SIG-M5 treated with dmso at 0.1 percent for 504 hours (cell line): ENCODE measurements at regions not wholly inside any gene's neighbourhood (a gene's known extent, or its start where the extent isn't known, plus 50 kb on each side); places are given as distances from the start of the nearest gene placed in this dataset.

Experiments used
- DNase-seq: peaks from one replicate; lab custom pipeline; 2025; ENCODE audit not compliant: unreplicated experiment; lab: John Stamatoyannopoulos, UW

- no peak for DNase-seq
Observed at GRCh38 chr19:29096896-29097295, 116.1 kb downstream of the UQCRFS1 start.

- no peak for DNase-seq
Observed at GRCh38 chr19:29093553-29093908, 119.4 kb downstream of the UQCRFS1 start.

GRCh38 chr19:29092712-29093552 is 120.0 kb downstream of the UQCRFS1 start:
- no peak for DNase-seq

- DNase-seq = no peak
Observed at GRCh38 chr19:29090783-29091526, 122.0 kb downstream of the UQCRFS1 start.

GRCh38 chr19:29089315-29089870 is 123.6 kb downstream of the UQCRFS1 start:
- no peak for DNase-seq

GRCh38 chr19:29088761-29089160 is 124.2 kb downstream of the UQCRFS1 start:
- no peak for DNase-seq

GRCh38 chr19:29086646-29087045 is 126.3 kb downstream of the UQCRFS1 start:
- no peak for DNase-seq

GRCh38 chr19:29086182-29086581 is 126.8 kb downstream of the UQCRFS1 start:
- DNase-seq = no peak

- no peak for DNase-seq
Observed at GRCh38 chr19:29085630-29086029, 127.3 kb downstream of the UQCRFS1 start.

GRCh38 chr19:29085206-29085605 is 127.7 kb downstream of the UQCRFS1 start:
- no peak for DNase-seq

- DNase-seq = no peak
Observed at GRCh38 chr19:29084266-29084665, 128.7 kb downstream of the UQCRFS1 start.

GRCh38 chr19:29083863-29084262 is 129.1 kb downstream of the UQCRFS1 start:
- no peak for DNase-seq

- DNase-seq = no peak
Observed at GRCh38 chr19:29079356-29080032, 133.5 kb downstream of the UQCRFS1 start.

- no peak for DNase-seq
Observed at GRCh38 chr19:29076963-29077362, 136.0 kb downstream of the UQCRFS1 start.

- no peak for DNase-seq
Observed at GRCh38 chr19:29076161-29076560, 136.8 kb downstream of the UQCRFS1 start.

GRCh38 chr19:29075149-29075548 is 137.8 kb downstream of the UQCRFS1 start:
- DNase-seq = no peak

GRCh38 chr19:29074579-29074978 is 138.4 kb downstream of the UQCRFS1 start:
- no peak for DNase-seq

- no peak for DNase-seq
Observed at GRCh38 chr19:29067831-29068230, 145.1 kb downstream of the UQCRFS1 start.

- DNase-seq = no peak
Observed at GRCh38 chr19:29062475-29063435, 150.2 kb downstream of the UQCRFS1 start.

GRCh38 chr19:29060813-29061364 is 152.1 kb downstream of the UQCRFS1 start:
- no peak for DNase-seq
